SJSA1 (cell line): ENCODE measurements at regions not wholly inside any gene's neighbourhood (a gene's known extent, or its start where the extent isn't known, plus 50 kb on each side); places are given as distances from the start of the nearest gene placed in this dataset.

ENCODE experiments used
- DNase-seq, 2 experiments: peaks; one replicate each; pipeline ENCODE4 v3.0.0-alpha.2; 2015 to 2020; ENCODE audit warnings: low spot score in 2 of 2, low read depth in 1 of 2
- H3K27ac ChIP-seq: fragments of 250-450 bp; sonication (Bioruptor Pico); 2 replicates; pipeline ENCODE4 v1.5.1; 2020; ENCODE audit warnings: mild to moderate bottlenecking, moderate library complexity
- H3K27me3 ChIP-seq: fragments of 250-450 bp; sonication (Bioruptor Pico); replicated peaks from 2 replicates; pipeline ENCODE4 v1.5.1; 2020; ENCODE audit warnings: mild to moderate bottlenecking, moderate library complexity
- H3K36me3 ChIP-seq: fragments of 250-450 bp; sonication (Bioruptor Pico); 2 replicates; pipeline ENCODE4 v1.5.1; 2020; ENCODE audit warnings: mild to moderate bottlenecking
- H3K4me1 ChIP-seq: fragments of 250-450 bp; sonication (Bioruptor Pico); replicated peaks from 2 replicates; pipeline ENCODE4 v1.6.1; 2021; ENCODE audit warnings: mild to moderate bottlenecking
- H3K4me3 ChIP-seq: fragments of 250-450 bp; sonication (Bioruptor Pico); 2 replicates; pipeline ENCODE4 v1.5.1; 2020; ENCODE audit warnings: mild to moderate bottlenecking
- H3K9me3 ChIP-seq: fragments of 250-450 bp; sonication (Bioruptor Pico); replicated peaks from 2 replicates; pipeline ENCODE4 v1.5.1; 2020; ENCODE audit warnings: mild to moderate bottlenecking

DNA sequence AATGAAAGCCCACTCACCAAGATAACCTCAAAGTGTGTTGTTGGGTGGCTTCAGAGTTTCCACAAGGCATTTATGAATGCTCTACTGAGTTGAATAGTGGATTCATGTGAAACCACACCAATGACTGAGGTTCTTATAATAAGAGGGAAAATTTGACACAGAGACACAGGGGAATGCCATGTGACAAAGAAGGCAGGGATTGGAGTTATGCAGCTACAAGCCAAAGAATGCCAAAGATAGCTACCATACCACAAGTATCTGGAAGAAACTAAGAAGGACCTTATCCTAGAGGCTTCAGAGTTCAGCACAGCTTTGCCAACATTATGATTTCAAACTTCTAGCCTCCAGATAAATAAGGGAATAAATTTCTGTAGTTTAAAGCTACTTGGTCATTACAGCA, 68.0 kb upstream of the PCDH15 start:
- Histone ChIP-seq H3K27ac (no peak overlapping the region), H3K27me3 (no peaks in the 10 kb centered on the region), H3K4me1 (no peaks in the 10 kb centered on the region), H3K36me3 (no peaks in the 10 kb centered on the region), H3K9me3 (0 out of 2 replicates have a peak, but pooled peaks cover 3% of the 10 kb centered on the region), H3K4me3 (no peak overlapping the region)
- no peak for DNase-seq

DNA sequence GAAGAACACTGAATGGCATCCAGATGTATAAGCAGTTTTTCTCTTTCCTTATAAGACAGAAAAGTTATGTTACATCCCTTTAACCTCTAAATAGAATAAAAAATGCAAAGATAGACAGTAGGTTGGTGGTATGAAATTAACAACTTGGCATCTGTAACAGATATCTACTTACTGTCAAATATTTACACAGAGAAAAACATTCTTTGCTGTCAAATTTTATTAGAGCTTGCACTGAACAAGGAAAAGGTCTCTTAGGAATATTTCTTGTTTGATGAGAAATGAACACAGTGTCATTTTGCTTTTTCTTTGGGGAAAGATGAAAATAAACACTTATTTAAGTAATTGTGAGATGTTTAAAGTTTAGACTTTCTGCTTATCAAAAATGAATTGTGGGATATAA, 65.6 kb upstream of the PCDH15 start:
- no peaks in the 10 kb centered on the region for H3K27me3 ChIP-seq
- H3K4me1 ChIP-seq: no peaks in the 10 kb centered on the region
- 0 out of 2 replicates have a peak, but pooled peaks cover 3% of the 10 kb centered on the region for H3K9me3 ChIP-seq
- no peak for DNase-seq
- H3K4me3 ChIP-seq: no peak overlapping the region
- no peaks in the 10 kb centered on the region for H3K36me3 ChIP-seq
- H3K27ac ChIP-seq: no peak overlapping the region

DNA sequence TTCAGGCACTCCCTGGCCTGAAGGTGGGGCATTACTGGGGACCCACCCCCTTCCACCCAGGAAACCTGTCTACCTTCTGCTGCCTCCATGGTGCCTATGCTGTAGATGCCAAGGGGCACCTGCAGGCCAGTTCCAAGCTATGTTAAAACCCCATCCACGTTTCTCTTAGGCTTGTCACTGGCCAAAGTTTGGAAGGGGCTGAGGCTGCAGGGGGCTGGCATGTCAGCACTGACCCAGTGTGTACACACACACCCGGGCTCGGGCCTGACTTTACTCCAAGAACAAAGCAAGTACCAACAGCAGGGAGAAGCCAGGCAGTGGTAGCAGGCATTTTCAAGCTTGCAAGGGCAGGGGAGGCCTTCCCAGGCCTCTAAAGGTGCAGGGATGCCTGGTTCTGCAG, 53.8 kb upstream of the PCDH15 start:
- H3K27ac ChIP-seq: no peak overlapping the region
- no peaks in the 10 kb centered on the region for H3K4me1 ChIP-seq
- H3K36me3 ChIP-seq: no peaks in the 10 kb centered on the region
- H3K9me3 ChIP-seq: no peaks in the 10 kb centered on the region; the same call in 1 of the 2 replicates
- H3K27me3 ChIP-seq: no peaks in the 10 kb centered on the region
- no peak for DNase-seq
- no peak overlapping the region for H3K4me3 ChIP-seq

DNA sequence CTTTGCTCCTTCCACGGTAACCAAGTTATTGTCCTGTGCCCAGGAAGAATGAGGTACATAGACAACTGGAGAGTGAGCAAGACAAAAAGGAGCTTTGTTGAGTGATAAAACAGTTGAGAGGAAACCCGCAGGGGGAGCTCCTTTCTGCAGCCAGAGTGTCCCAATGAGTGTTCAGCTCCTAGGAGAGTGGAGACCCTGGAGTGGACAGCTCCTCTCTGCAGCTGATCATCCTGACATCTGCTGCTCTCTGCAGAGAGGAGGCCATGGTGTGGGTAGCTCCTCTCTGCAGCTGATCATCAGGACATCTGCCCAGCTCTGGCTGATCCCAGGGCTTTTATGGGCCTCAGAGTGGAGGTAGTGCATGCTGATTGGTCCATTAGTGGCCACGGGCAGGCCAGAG, 53.4 kb upstream of the PCDH15 start:
- H3K36me3 ChIP-seq: no peaks in the 10 kb centered on the region
- no peak overlapping the region for H3K27ac ChIP-seq
- H3K4me3 ChIP-seq: no peak overlapping the region
- H3K4me1 ChIP-seq: no peaks in the 10 kb centered on the region
- no peaks in the 10 kb centered on the region; the same call in 1 of the 2 replicates for H3K9me3 ChIP-seq
- no peak for DNase-seq
- H3K27me3 ChIP-seq: no peaks in the 10 kb centered on the region

DNA sequence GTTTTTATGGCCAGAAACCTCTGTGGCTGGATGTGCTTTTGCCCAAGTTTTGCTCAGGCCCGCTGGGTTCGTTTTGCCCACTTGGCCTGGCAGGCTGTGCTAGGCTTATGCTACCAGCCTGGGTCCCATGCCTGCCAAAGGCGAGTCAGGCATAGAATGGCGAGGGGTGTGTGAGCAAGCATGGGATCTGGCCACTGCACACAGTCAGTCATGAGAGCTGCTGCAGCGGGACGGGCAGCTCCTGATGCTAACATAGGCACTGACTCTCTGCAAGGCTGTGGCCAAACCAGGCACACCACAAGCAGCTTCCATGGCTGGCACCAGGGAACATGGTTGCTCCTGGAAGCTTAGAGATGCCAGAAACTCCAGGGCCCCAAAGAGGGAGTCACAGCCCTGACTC, 52.9 kb upstream of the PCDH15 start:
- Histone ChIP-seq H3K4me3 (no peak overlapping the region), H3K27me3 (no peaks in the 10 kb centered on the region), H3K4me1 (no peaks in the 10 kb centered on the region), H3K36me3 (no peaks in the 10 kb centered on the region), H3K9me3 (no peaks in the 10 kb centered on the region), H3K27ac (no peak overlapping the region)
- no peak for DNase-seq
